ENCODE measurements at regions not wholly inside any gene's neighbourhood (a gene's known extent, or its start where the extent isn't known, plus 50 kb on each side); places are given as distances from the start of the nearest gene placed in this dataset.

- FAIRE-seq = no peak
These were observed 1352.7 kb upstream of the ADGRL2 start for GRCh38 chr1:80448081-80448480.

GRCh38 chr1:80447526-80447925 is 1353.2 kb upstream of the ADGRL2 start:
- no peak for FAIRE-seq

- FAIRE-seq = no peak
These were observed 1355.7 kb upstream of the ADGRL2 start for GRCh38 chr1:80445033-80445432.

- no peak for FAIRE-seq
These were observed 1356.6 kb upstream of the ADGRL2 start for GRCh38 chr1:80444171-80444570.

GRCh38 chr1:80441664-80442063 is 1359.1 kb upstream of the ADGRL2 start:
- FAIRE-seq = no peak

- no peak for FAIRE-seq
These were observed 1363.9 kb upstream of the ADGRL2 start for GRCh38 chr1:80436851-80437250.

- FAIRE-seq = no peak
These were observed 1372.9 kb upstream of the ADGRL2 start for GRCh38 chr1:80427881-80428280.

- no peak for FAIRE-seq
These were observed 1376.5 kb upstream of the ADGRL2 start for GRCh38 chr1:80424249-80424648.

- no peak for FAIRE-seq
These were observed 1382.6 kb upstream of the ADGRL2 start for GRCh38 chr1:80418134-80418533.

- FAIRE-seq = no peak
These were observed 1383.1 kb upstream of the ADGRL2 start for GRCh38 chr1:80417671-80418070.

- FAIRE-seq = no peak
These were observed 1386.8 kb upstream of the ADGRL2 start for GRCh38 chr1:80413969-80414368.

GRCh38 chr1:80410233-80410632 is 1390.5 kb upstream of the ADGRL2 start:
- no peak for FAIRE-seq

GRCh38 chr1:80403471-80403893 is 1397.0 kb upstream of the ADGRL4 start:
- FAIRE-seq = no peak

GRCh38 chr1:80402625-80403024 is 1396.1 kb upstream of the ADGRL4 start:
- no peak for FAIRE-seq

- no peak for FAIRE-seq
These were observed 1395.2 kb upstream of the ADGRL4 start for GRCh38 chr1:80401757-80402156.

GRCh38 chr1:80392529-80392928 is 1386.0 kb upstream of the ADGRL4 start:
- FAIRE-seq = no peak

- FAIRE-seq = no peak
These were observed 1379.1 kb upstream of the ADGRL4 start for GRCh38 chr1:80385650-80386049.

GRCh38 chr1:80384959-80385358 is 1378.4 kb upstream of the ADGRL4 start:
- FAIRE-seq = no peak

GRCh38 chr1:80384083-80384830 is 1377.7 kb upstream of the ADGRL4 start:
- FAIRE-seq = no peak

- FAIRE-seq = no peak
These were observed 1369.1 kb upstream of the ADGRL4 start for GRCh38 chr1:80375662-80376061.

GRCh38 chr1:80375109-80375508 is 1368.6 kb upstream of the ADGRL4 start:
- no peak for FAIRE-seq

- FAIRE-seq = no peak
These were observed 1363.2 kb upstream of the ADGRL4 start for GRCh38 chr1:80369780-80370179.

GRCh38 chr1:80367058-80367457 is 1360.5 kb upstream of the ADGRL4 start:
- FAIRE-seq = no peak

- no peak for FAIRE-seq
These were observed 1359.0 kb upstream of the ADGRL4 start for GRCh38 chr1:80365359-80366021.

Data from G401.6 (cell line).